ENCODE measurements at regions not wholly inside any gene's neighbourhood (a gene's known extent, or its start where the extent isn't known, plus 50 kb on each side); places are given as distances from the start of the nearest gene placed in this dataset.

GRCh38 chr10:33120700-33121099, 162.7 kb upstream of the ITGB1 start:
- no peaks in the 10 kb centered on the region for H3K4me1 ChIP-seq (ENCODE audit: control insufficient read depth, insufficient read depth, low read length)
- POLR2A ChIA-PET: interaction anchor here (0.5 kb wide), 1 partner anchor 95 kb away, joined by 3 read pairs; no protein-coding TSS in a partner anchor
- no peak overlapping the region for H3K4me3 ChIP-seq (ENCODE audit: low read depth, low read length)
- H3K9me3 ChIP-seq (ENCODE audit: control insufficient read depth, insufficient read depth, low read depth, low read length): no peaks in the 10 kb centered on the region
- CTCF ChIA-PET: interaction anchor here (0.7 kb wide), 1 partner anchor 72 kb away, joined by 3 read pairs; no protein-coding TSS in a partner anchor
- H3K36me3 ChIP-seq (ENCODE audit: control insufficient read depth in 2 of 2, insufficient read depth in 1 of 2, low read length in 2 of 2): no peaks in the 10 kb centered on the region
- H3K27ac ChIP-seq (ENCODE audit: extremely low read depth, low read depth, low read length): no peak overlapping the region
- TF ChIP-seq ZNF621 (tag by site-specific recombination; IDR thresholded peaks at IDR 0.05): no peak
- no peak for TF ChIP-seq ZNF112 (tag by site-specific recombination; IDR thresholded peaks at IDR 0.05)
- no peak for TF ChIP-seq KLF7 (tag by site-specific recombination; IDR thresholded peaks at IDR 0.05; ENCODE audit: borderline replicate concordance)
- TF ChIP-seq ZNF26 (tag by site-specific recombination; IDR thresholded peaks at IDR 0.05): no peak

GRCh38 chr10:33120275-33120674, 162.2 kb upstream of the ITGB1 start:
- Histone ChIP-seq H3K27ac (ENCODE audit: extremely low read depth, low read depth, low read length) (no peak overlapping the region), H3K4me3 (ENCODE audit: low read depth, low read length) (no peak overlapping the region), H3K9me3 (ENCODE audit: control insufficient read depth, insufficient read depth, low read depth, low read length) (no peaks in the 10 kb centered on the region), H3K4me1 (ENCODE audit: control insufficient read depth, insufficient read depth, low read length) (no peaks in the 10 kb centered on the region), H3K36me3 (ENCODE audit: control insufficient read depth in 2 of 2, insufficient read depth in 1 of 2, low read length in 2 of 2) (no peaks in the 10 kb centered on the region)
- ChIA-PET POLR2A (no interaction called here), CTCF (interaction anchor here (1.0 kb wide), 1 partner anchor 9 kb away, joined by 3 read pairs; no protein-coding TSS in a partner anchor)
- TF ChIP-seq ZSCAN30 (tag by site-specific recombination; IDR thresholded peaks at IDR 0.05): no peak
- no peak for TF ChIP-seq ZNF169 (tag by site-specific recombination; IDR thresholded peaks at IDR 0.05)
- no peak for TF ChIP-seq ZNF202 (tag by site-specific recombination; IDR thresholded peaks at IDR 0.05; ENCODE audit: borderline replicate concordance)
- no peak for TF ChIP-seq ZNF398 (tag by site-specific recombination; IDR thresholded peaks at IDR 0.05)
- TF ChIP-seq PRDM6 (tag by site-specific recombination; IDR thresholded peaks at IDR 0.05): no peak
- no peak for TF ChIP-seq ZNF292 (tag by site-specific recombination; IDR thresholded peaks at IDR 0.05; ENCODE audit: borderline replicate concordance, low read depth)
- TF ChIP-seq ZNF354C (tag by site-specific recombination; IDR thresholded peaks at IDR 0.05; ENCODE audit: borderline replicate concordance, low read depth): no peak
- no peak for TF ChIP-seq ZNF37A (tag by site-specific recombination; IDR thresholded peaks at IDR 0.05)
- no peak for TF ChIP-seq ZNF133 (tag by site-specific recombination; IDR thresholded peaks at IDR 0.05)
- no peak for TF ChIP-seq ZNF501 (tag by site-specific recombination; IDR thresholded peaks at IDR 0.05)
- no peak for TF ChIP-seq PRDM1 (tag by site-specific recombination; IDR thresholded peaks at IDR 0.05)
- TF ChIP-seq ZNF670 (tag by site-specific recombination; IDR thresholded peaks at IDR 0.05; ENCODE audit: low read depth): no peak
- TF ChIP-seq EGR2 (tag by site-specific recombination; IDR thresholded peaks at IDR 0.05; ENCODE audit: low read depth): no peak
- no peak for TF ChIP-seq ZNF623 (tag by site-specific recombination; IDR thresholded peaks at IDR 0.05)
- no peak for TF ChIP-seq ZSCAN18 (tag by site-specific recombination; IDR thresholded peaks at IDR 0.05)
- TF ChIP-seq ZBTB1 (tag by site-specific recombination; IDR thresholded peaks at IDR 0.05): no peak
- no peak for TF ChIP-seq ZNF18 (tag by site-specific recombination; IDR thresholded peaks at IDR 0.05)
- TF ChIP-seq KLF16 (tag by site-specific recombination; IDR thresholded peaks at IDR 0.05): no peak

All from HEK293 (cell line).